GM10248 (cell line): ENCODE measurements at regions not wholly inside any gene's neighbourhood (a gene's known extent, or its start where the extent isn't known, plus 50 kb on each side); places are given as distances from the start of the nearest gene placed in this dataset.

Experiments
- CTCF ChIA-PET: fragments of 300-600 bp; sonication (Branson Sonifier 250); formaldehyde crosslinking; extraction: SDS; loops from one replicate; lab custom pipeline; 2021; ENCODE audit warnings: antibody characterized with exemption; lab: Yijun Ruan, JAX
- POLR2A ChIA-PET: fragments of 350-650 bp; sonication (Branson Sonifier 250); formaldehyde crosslinking; extraction: SDS; loops from one replicate; lab custom pipeline; 2020; ENCODE audit warnings: antibody characterized with exemption; lab: Yijun Ruan, JAX
- DNase-seq: peaks from one replicate; pipeline ENCODE4 v3.0.0; 2012; ENCODE audit errors: extremely low spot score
- TF ChIP-seq, protein P1 (sequence below): IDR thresholded peaks from 2 replicates; pipeline ENCODE4 v1.5.1; 2012; ENCODE audit warnings: mild to moderate bottlenecking, low read depth; ENCODE audit errors: extremely low read depth, missing control alignments, control extremely low read depth

DNA sequence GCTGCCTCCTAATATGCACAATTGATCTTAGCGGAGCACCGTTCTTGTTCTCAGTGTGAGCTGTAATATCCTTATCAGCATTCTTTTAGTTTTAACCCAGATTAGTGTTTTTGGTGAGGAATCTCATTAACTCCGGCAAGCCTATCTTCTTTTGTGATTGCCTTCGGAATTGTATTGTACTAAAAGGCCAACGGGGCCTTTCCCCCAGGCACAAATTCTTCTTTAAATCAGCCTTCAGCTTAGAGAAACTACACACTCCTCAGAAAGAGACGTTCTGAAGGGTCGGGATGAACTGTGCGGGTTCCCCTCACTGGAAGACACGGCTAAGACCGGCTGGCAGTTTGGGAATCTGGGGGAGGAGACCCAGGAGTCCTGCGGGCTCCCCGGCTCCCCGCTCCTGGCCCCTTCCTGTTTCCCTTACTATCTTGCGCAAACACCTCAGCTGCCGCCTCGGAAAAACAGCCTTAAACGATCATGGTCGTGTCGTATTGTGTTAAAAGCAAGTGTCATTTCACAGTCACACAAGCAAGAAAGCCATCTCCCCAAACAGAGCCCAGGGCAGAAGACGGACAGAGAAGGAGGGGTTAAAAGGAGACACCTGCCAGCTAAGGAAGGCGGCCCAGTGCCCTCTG is 353.1 kb upstream of the IRX2 start:
- ChIA-PET CTCF (no interaction called here), POLR2A (no interaction called here)
- TF ChIP-seq, protein P1, sequence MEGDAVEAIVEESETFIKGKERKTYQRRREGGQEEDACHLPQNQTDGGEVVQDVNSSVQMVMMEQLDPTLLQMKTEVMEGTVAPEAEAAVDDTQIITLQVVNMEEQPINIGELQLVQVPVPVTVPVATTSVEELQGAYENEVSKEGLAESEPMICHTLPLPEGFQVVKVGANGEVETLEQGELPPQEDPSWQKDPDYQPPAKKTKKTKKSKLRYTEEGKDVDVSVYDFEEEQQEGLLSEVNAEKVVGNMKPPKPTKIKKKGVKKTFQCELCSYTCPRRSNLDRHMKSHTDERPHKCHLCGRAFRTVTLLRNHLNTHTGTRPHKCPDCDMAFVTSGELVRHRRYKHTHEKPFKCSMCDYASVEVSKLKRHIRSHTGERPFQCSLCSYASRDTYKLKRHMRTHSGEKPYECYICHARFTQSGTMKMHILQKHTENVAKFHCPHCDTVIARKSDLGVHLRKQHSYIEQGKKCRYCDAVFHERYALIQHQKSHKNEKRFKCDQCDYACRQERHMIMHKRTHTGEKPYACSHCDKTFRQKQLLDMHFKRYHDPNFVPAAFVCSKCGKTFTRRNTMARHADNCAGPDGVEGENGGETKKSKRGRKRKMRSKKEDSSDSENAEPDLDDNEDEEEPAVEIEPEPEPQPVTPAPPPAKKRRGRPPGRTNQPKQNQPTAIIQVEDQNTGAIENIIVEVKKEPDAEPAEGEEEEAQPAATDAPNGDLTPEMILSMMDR = no peak
- DNase-seq = no peak

DNA sequence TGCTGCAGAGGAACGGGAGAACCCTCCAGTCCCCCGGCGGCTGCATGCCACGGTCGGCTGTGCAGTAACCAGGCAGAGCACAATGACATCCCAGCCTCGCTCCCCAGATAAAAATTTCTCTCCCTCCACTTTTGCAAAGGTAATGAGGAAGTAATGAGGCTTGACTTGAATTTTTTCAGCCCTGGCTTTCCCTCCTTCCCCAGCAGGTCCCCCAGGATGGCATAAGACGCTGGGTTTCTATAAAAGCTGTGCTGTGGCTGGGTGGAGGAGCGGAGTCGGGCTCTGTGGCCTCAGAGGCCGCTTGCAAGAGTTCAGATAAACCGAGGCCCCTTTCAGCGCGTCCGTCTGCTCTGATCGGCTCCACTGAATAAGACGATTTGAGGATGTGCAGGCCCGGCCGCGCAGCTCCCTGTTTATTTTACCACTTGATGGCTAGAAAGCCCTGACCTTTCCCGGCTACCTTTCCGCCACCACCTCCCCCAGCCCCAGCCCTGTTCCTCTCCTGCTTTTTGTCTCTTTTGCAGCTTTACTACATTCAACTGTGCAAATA is 351.9 kb upstream of the IRX2 start:
- no peak for DNase-seq
- ChIA-PET CTCF (no interaction called here), POLR2A (no interaction called here)
- TF ChIP-seq, protein P1 = no peak

DNA sequence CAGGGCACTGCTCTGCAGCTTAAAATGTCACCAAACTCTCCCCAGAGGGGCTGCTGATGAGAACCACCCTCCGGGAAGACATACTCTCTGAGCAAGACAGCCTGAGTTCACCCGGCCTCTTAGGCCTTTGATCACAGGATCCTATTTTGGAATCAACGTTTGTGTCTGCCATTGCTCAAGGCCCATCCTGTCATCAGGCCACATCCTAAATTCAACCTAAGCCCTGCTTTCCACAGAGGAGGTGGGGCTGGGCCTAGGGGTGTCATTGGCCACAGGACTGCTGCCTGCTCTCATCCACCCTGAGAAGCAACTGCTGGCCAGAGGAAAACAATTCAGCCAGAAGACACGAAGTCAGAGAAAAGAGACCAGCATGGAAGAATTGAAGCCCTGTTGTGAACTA is 351.1 kb upstream of the IRX2 start:
- TF ChIP-seq, protein P1 = no peak
- ChIA-PET POLR2A (no interaction called here), CTCF (no interaction called here)
- no peak for DNase-seq

DNA sequence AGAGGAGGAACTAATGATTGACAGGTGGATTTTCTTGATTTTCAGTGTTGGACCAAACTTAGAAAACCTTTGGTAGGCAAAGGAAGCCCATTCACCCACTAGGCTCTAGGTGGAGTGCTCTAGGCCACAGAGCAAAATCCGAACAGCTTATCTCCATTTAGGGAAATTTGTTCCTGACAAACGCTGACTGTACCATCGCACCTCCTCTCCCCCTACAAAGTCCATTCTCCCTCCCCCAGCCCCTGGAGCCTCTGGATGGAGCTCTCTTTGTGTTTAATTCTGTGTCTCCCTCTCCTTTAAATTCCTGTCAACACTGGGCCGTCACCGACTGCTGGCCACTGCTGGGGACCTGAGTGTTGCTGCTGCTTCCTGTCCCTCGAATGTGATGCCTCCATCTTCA is 350.1 kb upstream of the IRX2 start:
- DNase-seq = no peak
- POLR2A ChIA-PET = no interaction called here
- TF ChIP-seq, protein P1 = no peak
- CTCF ChIA-PET = no interaction called here

- no peak for DNase-seq
- TF ChIP-seq, protein P1 = no peak
- POLR2A ChIA-PET = no interaction called here
- CTCF ChIA-PET = no interaction called here
Observed at GRCh38 chr5:3100921-3101551, 349.6 kb upstream of the IRX2 start.

DNA sequence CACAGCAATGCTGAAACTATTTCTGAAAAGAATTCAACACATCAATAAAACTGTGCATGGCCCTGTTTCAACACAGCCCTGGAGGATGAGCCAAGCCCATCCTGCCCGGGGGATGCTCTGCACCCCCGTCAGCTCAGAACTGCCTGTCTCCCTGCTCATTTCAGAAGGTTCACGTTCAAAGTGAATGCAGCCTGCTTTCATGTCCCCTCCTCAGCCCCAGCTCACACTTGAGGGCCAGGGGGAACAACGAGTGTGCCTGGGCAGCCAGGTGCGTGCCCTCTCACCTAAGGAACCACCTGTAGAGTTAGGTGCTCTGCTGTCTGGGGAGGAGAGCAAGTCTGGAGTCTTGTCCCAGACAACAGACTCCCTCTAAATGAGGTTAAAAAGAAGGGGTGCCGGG is 348.5 kb upstream of the IRX2 start:
- POLR2A ChIA-PET = no interaction called here
- TF ChIP-seq, protein P1 = no peak
- CTCF ChIA-PET = no interaction called here
- DNase-seq = no peak

DNA sequence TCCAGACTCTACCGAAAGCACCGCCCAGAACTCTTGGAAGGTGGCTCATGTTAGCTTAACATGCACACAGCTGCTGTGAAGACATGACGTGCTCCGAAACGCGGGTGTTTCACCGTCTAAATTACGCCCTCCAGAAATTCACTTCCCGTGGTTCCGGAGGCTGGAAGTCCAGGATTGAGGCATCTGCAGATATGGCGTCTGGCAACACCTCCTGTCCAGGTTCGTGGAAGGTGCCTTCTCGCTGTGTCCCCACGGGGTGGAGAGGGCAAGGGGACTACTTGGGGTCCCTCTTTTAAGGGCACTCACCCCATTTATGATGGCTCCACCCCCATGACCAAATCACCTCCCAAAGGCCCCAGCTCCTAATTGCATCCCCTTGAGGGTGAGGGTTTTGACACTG is 348.0 kb upstream of the IRX2 start:
- no peak for DNase-seq
- TF ChIP-seq, protein P1 = no peak
- POLR2A ChIA-PET = no interaction called here
- CTCF ChIA-PET = no interaction called here
